ENCODE measurements at regions not wholly inside any gene's neighbourhood (a gene's known extent, or its start where the extent isn't known, plus 50 kb on each side); places are given as distances from the start of the nearest gene placed in this dataset.

DNA sequence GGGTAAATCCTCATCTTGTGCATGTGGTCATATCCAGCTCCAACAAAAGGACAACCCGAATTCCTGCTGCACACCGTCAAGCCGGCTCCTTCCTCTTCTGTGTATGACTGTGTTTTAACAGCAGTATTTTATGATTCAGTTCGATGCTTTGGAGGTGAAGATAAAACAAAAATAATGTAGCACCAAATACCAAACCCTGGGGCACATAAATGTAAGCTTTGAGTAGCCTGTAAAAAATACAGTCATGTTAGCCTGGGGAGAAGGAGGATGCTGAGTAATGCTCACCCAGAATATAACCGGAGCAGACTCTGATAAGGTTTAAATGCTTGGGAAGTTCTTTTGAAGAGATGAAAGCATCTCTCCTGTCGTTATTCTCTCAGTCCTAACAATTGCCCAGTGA, 225.0 kb downstream of the SUCLG1 start:
- Histone ChIP-seq H3K4me2 (ENCODE audit: control insufficient read depth, insufficient read depth) (no peak overlapping the region), H3K4me1 (ENCODE audit: control insufficient read depth, insufficient read depth, low read length) (no peaks in the 10 kb centered on the region), H3K27ac (ENCODE audit: control insufficient read depth, insufficient read depth) (no peak overlapping the region), H3K4me3 (no peak overlapping the region), H3K27me3 (replicated peaks in 1 of 2; ENCODE audit: control insufficient read depth in 2 of 2, insufficient read depth in 2 of 2, low read length in 1 of 2) (no peaks in the 10 kb centered on the region; a peak in 1 of 4 replicates), H3K9me3 (replicated peaks; ENCODE audit: control insufficient read depth, insufficient read depth, low read length) (no peaks in the 10 kb centered on the region), H3K9ac (ENCODE audit: control insufficient read depth, insufficient read depth, low read length) (no peak overlapping the region), H3K36me3 (ENCODE audit: control insufficient read depth in 2 of 2, insufficient read depth in 2 of 2, low read length in 1 of 2) (no peaks in the 10 kb centered on the region), H3K79me2 (ENCODE audit: control insufficient read depth, insufficient read depth, low read length) (no peaks in the 10 kb centered on the region), H2AFZ (ENCODE audit: control insufficient read depth, low read depth, low read length) (no peak overlapping the region), H4K20me1 (ENCODE audit: control insufficient read depth, insufficient read depth) (no peaks in the 10 kb centered on the region)
- no peak for TF ChIP-seq POLR2AphosphoS5 (IDR thresholded peaks at IDR 0.05; ENCODE audit: low read length)
- no peak for TF ChIP-seq CREB1 (IDR thresholded peaks at IDR 0.05; ENCODE audit: low read depth)
- TF ChIP-seq, protein P1, sequence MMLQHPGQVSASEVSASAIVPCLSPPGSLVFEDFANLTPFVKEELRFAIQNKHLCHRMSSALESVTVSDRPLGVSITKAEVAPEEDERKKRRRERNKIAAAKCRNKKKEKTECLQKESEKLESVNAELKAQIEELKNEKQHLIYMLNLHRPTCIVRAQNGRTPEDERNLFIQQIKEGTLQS (IDR thresholded peaks at IDR 0.05; ENCODE audit: borderline replicate concordance, extremely low read depth, low read depth, low read length): no peak
- no peak for TF ChIP-seq TCF12 (IDR thresholded peaks at IDR 0.05; ENCODE audit: low read depth, low read length)
- TF ChIP-seq PAX5 (IDR thresholded peaks at IDR 0.05; ENCODE audit: borderline replicate concordance, low read depth, low read length): no peak
- TF ChIP-seq RAD21 (IDR thresholded peaks at IDR 0.05; ENCODE audit: insufficient read depth, low read depth, low read length): no peak
- TF ChIP-seq, protein P2, sequence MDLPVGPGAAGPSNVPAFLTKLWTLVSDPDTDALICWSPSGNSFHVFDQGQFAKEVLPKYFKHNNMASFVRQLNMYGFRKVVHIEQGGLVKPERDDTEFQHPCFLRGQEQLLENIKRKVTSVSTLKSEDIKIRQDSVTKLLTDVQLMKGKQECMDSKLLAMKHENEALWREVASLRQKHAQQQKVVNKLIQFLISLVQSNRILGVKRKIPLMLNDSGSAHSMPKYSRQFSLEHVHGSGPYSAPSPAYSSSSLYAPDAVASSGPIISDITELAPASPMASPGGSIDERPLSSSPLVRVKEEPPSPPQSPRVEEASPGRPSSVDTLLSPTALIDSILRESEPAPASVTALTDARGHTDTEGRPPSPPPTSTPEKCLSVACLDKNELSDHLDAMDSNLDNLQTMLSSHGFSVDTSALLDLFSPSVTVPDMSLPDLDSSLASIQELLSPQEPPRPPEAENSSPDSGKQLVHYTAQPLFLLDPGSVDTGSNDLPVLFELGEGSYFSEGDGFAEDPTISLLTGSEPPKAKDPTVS (IDR thresholded peaks at IDR 0.05; ENCODE audit: low read depth, low read length): no peak
- no peak for TF ChIP-seq NRF1 (conservative IDR thresholded peaks at IDR 0.05; ENCODE audit: low read depth, low read length)
- no peak for TF ChIP-seq SRF (IDR thresholded peaks at IDR 0.05; ENCODE audit: low read depth in 2 of 2, low read length in 2 of 2)
- no peak for TF ChIP-seq TCF7 (IDR thresholded peaks at IDR 0.05; ENCODE audit: borderline replicate concordance)
- no peak for TF ChIP-seq YY1 (IDR thresholded peaks at IDR 0.05; ENCODE audit: low read depth, low read length)
- no peak for TF ChIP-seq RFX5 (IDR thresholded peaks at IDR 0.05; ENCODE audit: low read depth, low read length)
- TF ChIP-seq KLF5 (IDR thresholded peaks at IDR 0.05; ENCODE audit: partially characterized antibody): no peak
- no peak for TF ChIP-seq SREBF2 (IDR thresholded peaks at IDR 0.05; ENCODE audit: low read length)
- TF ChIP-seq SREBF1 (IDR thresholded peaks at IDR 0.05; ENCODE audit: low read length): no peak
- no peak for TF ChIP-seq ZNF622 (IDR thresholded peaks at IDR 0.05)
- no peak for TF ChIP-seq RUNX3 (IDR thresholded peaks at IDR 0.05; ENCODE audit: low read length)
- no peak for TF ChIP-seq CREM (IDR thresholded peaks at IDR 0.05; ENCODE audit: low read depth)
- TF ChIP-seq LARP7 (IDR thresholded peaks at IDR 0.05): no peak
- SMC1A ChIA-PET (ENCODE audit: uncharacterized antibody, unreplicated experiment): no interaction called here
- 53% methylated on average over 6 of the region's 6 CpGs for WGBS (ENCODE audit: insufficient coverage, insufficient replicate concordance, low lambda C conversion rate, missing lambda C conversion rate)
- in situ Hi-C loops (cut with MboI): no loop called here
- POLR2A ChIA-PET: no interaction called here
- intact Hi-C loops (cut with micrococcal nuclease; ENCODE audit: unreplicated experiment): no loop called here
- DNase-seq (ENCODE audit: low read depth, low spot score) (no peak), ATAC-seq (no peak), FAIRE-seq (no peak)
- no TSS peak for BruUV-seq (replicated peaks)
- RAD21 ChIA-PET (ENCODE audit: unreplicated experiment): no interaction called here
- CTCF ChIA-PET: no interaction called here
